ENCODE measurements at regions not wholly inside any gene's neighbourhood (a gene's known extent, or its start where the extent isn't known, plus 50 kb on each side); places are given as distances from the start of the nearest gene placed in this dataset.

DNA sequence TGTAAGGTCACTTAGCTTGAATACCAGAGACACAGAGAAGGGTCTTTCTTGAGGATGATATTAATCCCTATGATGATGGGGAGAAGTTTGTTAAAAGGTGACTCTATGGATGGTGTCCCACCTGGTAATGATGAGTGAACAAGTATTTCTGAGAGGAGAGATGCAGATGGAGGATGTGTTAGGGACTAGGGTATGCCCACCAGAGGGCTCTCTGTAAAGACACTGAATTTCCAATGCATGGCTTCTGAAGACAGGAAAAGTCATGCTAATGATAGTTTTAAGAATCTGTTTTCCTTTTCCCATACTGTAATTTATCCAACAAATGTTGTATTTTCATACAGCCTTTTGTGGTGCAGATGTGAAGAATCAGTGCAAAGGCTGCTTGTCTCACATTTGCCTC is 1250.9 kb upstream of the CELF2 start:
- TF ChIP-seq, protein P1, sequence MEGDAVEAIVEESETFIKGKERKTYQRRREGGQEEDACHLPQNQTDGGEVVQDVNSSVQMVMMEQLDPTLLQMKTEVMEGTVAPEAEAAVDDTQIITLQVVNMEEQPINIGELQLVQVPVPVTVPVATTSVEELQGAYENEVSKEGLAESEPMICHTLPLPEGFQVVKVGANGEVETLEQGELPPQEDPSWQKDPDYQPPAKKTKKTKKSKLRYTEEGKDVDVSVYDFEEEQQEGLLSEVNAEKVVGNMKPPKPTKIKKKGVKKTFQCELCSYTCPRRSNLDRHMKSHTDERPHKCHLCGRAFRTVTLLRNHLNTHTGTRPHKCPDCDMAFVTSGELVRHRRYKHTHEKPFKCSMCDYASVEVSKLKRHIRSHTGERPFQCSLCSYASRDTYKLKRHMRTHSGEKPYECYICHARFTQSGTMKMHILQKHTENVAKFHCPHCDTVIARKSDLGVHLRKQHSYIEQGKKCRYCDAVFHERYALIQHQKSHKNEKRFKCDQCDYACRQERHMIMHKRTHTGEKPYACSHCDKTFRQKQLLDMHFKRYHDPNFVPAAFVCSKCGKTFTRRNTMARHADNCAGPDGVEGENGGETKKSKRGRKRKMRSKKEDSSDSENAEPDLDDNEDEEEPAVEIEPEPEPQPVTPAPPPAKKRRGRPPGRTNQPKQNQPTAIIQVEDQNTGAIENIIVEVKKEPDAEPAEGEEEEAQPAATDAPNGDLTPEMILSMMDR (IDR thresholded peaks at IDR 0.05; ENCODE audit: low read depth, low read length, missing input control), result no peak
- TF ChIP-seq, protein P2, sequence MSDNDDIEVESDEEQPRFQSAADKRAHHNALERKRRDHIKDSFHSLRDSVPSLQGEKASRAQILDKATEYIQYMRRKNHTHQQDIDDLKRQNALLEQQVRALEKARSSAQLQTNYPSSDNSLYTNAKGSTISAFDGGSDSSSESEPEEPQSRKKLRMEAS (IDR thresholded peaks at IDR 0.05), result no peak
- TF ChIP-seq, protein P3, sequence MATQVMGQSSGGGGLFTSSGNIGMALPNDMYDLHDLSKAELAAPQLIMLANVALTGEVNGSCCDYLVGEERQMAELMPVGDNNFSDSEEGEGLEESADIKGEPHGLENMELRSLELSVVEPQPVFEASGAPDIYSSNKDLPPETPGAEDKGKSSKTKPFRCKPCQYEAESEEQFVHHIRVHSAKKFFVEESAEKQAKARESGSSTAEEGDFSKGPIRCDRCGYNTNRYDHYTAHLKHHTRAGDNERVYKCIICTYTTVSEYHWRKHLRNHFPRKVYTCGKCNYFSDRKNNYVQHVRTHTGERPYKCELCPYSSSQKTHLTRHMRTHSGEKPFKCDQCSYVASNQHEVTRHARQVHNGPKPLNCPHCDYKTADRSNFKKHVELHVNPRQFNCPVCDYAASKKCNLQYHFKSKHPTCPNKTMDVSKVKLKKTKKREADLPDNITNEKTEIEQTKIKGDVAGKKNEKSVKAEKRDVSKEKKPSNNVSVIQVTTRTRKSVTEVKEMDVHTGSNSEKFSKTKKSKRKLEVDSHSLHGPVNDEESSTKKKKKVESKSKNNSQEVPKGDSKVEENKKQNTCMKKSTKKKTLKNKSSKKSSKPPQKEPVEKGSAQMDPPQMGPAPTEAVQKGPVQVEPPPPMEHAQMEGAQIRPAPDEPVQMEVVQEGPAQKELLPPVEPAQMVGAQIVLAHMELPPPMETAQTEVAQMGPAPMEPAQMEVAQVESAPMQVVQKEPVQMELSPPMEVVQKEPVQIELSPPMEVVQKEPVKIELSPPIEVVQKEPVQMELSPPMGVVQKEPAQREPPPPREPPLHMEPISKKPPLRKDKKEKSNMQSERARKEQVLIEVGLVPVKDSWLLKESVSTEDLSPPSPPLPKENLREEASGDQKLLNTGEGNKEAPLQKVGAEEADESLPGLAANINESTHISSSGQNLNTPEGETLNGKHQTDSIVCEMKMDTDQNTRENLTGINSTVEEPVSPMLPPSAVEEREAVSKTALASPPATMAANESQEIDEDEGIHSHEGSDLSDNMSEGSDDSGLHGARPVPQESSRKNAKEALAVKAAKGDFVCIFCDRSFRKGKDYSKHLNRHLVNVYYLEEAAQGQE (IDR thresholded peaks at IDR 0.05), result no peak
- TF ChIP-seq NR2F2 (IDR thresholded peaks at IDR 0.05), result no peak
- no peak for TF ChIP-seq HNF4G (IDR thresholded peaks at IDR 0.05)
